HepG2 (cell line): ENCODE measurements at regions not wholly inside any gene's neighbourhood (a gene's known extent, or its start where the extent isn't known, plus 50 kb on each side); places are given as distances from the start of the nearest gene placed in this dataset.

Source experiments
- IKZF1 ChIP-seq: fragments of 450-650 bp; IDR thresholded peaks from 2 replicates; pipeline ENCODE4 v1.7.1; 2016
- SOX6 ChIP-seq, 2 experiments: fragments of 450-650 bp in 1 of 2; sonication (generic) in 1 of 2; formaldehyde crosslinking in 1 of 2; IDR thresholded peaks; 2 replicates each; pipeline versions ENCODE4 v1.4.0 to v1.6.1; 2017 to 2020; ENCODE audit warnings: antibody characterized with exemption in 1 of 2, mild to moderate bottlenecking in 1 of 2, missing genetic modification reagents in 1 of 2
- ZBTB1 ChIP-seq: sonication (generic); formaldehyde crosslinking; IDR thresholded peaks from 2 replicates; pipeline ENCODE4 v1.4.0; 2020; ENCODE audit warnings: missing genetic modification reagents, borderline replicate concordance

DNA sequence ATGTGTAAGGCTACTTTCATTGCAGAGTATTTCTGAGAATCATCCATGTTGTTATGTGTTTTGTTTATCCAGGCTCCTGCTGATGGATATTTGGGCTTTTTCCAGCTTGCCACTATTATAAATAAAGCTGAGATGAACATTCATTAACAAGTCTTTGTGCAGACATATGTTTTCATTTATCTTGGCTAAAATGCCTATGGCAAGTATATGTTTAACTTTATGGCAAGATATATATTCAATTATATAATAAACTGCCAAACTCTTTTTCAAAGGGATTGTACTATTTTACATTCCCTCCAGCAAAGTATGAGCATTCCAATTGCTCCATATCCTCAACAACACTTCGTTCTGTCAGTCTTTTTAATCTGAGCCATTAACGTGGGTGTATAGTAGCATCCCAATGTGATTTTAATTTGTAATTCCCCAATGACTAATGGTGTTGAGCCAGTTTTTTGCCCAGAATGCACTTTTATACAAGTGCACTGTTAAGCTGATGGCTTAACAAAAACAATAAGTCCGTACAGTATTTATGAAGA is 452.4 kb downstream of the SHQ1 start:
- TF ChIP-seq ZBTB1 (no peak), SOX6 (IDR thresholded peaks at IDR 0.05) (no peak), SOX6 (CRISPR knock-in tag; IDR thresholded peaks at IDR 0.05) (no peak), IKZF1 (no peak)
